SK-N-SH (cell line): ENCODE measurements at regions not wholly inside any gene's neighbourhood (a gene's known extent, or its start where the extent isn't known, plus 50 kb on each side); places are given as distances from the start of the nearest gene placed in this dataset.

Experiments used
- EP300 ChIP-seq, 2 experiments: IDR thresholded peaks; 2 replicates each; pipeline versions ENCODE4 v1.4.0 to v1.6.1; 2012; ENCODE audit warnings: borderline replicate concordance in 1 of 2, low read depth in 1 of 2, low read length in 1 of 2
- POLR2AphosphoS5 ChIP-seq: IDR thresholded peaks from 2 replicates; pipeline ENCODE4 v1.6.1; 2012; ENCODE audit warnings: low read depth, low read length
- SIN3A ChIP-seq: IDR thresholded peaks from 2 replicates; pipeline ENCODE4 v1.6.1; 2012; ENCODE audit warnings: low read depth, mild to moderate bottlenecking, low read length, moderate library complexity, borderline replicate concordance
- TF ChIP-seq, protein P1 (sequence below): IDR thresholded peaks from 2 replicates; pipeline ENCODE4 v1.6.1; 2012; ENCODE audit warnings: mild to moderate bottlenecking, low read depth, low read length, moderate library complexity
- TF ChIP-seq, protein P2 (sequence below): fragments of 150-350 bp; IDR thresholded peaks from 2 replicates; pipeline ENCODE4 v1.6.1; 2017; ENCODE audit warnings: antibody characterized with exemption, low read length, low read depth, borderline replicate concordance
- TF ChIP-seq, protein P3 (sequence below): fragments of 200-600 bp; sonication (generic); IDR thresholded peaks from 2 replicates; pipeline ENCODE4 v1.6.1; 2017; ENCODE audit warnings: antibody characterized with exemption, mild to moderate bottlenecking, moderate library complexity

DNA sequence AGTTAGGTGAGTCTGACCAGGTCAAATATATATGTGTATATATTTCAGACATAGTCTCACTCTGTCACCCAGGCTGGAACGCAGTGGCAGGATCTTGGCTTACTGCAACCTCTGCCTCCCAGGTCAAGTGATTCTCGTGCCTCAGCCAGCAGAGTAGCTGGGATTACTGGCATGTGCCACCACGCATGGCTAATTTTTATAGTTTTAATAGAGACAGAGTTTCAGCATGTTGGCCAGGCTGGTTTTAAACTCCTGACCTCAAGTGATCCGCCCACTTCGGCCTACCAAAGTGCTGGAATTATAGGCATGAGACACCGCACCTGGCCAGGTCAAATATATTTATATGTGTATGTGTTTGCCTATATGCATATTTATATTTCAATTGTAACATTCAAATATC is 581.5 kb upstream of the B3GALT2 start:
- no peak for TF ChIP-seq POLR2AphosphoS5
- TF ChIP-seq, protein P1, sequence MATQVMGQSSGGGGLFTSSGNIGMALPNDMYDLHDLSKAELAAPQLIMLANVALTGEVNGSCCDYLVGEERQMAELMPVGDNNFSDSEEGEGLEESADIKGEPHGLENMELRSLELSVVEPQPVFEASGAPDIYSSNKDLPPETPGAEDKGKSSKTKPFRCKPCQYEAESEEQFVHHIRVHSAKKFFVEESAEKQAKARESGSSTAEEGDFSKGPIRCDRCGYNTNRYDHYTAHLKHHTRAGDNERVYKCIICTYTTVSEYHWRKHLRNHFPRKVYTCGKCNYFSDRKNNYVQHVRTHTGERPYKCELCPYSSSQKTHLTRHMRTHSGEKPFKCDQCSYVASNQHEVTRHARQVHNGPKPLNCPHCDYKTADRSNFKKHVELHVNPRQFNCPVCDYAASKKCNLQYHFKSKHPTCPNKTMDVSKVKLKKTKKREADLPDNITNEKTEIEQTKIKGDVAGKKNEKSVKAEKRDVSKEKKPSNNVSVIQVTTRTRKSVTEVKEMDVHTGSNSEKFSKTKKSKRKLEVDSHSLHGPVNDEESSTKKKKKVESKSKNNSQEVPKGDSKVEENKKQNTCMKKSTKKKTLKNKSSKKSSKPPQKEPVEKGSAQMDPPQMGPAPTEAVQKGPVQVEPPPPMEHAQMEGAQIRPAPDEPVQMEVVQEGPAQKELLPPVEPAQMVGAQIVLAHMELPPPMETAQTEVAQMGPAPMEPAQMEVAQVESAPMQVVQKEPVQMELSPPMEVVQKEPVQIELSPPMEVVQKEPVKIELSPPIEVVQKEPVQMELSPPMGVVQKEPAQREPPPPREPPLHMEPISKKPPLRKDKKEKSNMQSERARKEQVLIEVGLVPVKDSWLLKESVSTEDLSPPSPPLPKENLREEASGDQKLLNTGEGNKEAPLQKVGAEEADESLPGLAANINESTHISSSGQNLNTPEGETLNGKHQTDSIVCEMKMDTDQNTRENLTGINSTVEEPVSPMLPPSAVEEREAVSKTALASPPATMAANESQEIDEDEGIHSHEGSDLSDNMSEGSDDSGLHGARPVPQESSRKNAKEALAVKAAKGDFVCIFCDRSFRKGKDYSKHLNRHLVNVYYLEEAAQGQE, result no peak
- TF ChIP-seq, protein P2, sequence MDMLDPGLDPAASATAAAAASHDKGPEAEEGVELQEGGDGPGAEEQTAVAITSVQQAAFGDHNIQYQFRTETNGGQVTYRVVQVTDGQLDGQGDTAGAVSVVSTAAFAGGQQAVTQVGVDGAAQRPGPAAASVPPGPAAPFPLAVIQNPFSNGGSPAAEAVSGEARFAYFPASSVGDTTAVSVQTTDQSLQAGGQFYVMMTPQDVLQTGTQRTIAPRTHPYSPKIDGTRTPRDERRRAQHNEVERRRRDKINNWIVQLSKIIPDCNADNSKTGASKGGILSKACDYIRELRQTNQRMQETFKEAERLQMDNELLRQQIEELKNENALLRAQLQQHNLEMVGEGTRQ, result no peak
- TF ChIP-seq, protein P3, sequence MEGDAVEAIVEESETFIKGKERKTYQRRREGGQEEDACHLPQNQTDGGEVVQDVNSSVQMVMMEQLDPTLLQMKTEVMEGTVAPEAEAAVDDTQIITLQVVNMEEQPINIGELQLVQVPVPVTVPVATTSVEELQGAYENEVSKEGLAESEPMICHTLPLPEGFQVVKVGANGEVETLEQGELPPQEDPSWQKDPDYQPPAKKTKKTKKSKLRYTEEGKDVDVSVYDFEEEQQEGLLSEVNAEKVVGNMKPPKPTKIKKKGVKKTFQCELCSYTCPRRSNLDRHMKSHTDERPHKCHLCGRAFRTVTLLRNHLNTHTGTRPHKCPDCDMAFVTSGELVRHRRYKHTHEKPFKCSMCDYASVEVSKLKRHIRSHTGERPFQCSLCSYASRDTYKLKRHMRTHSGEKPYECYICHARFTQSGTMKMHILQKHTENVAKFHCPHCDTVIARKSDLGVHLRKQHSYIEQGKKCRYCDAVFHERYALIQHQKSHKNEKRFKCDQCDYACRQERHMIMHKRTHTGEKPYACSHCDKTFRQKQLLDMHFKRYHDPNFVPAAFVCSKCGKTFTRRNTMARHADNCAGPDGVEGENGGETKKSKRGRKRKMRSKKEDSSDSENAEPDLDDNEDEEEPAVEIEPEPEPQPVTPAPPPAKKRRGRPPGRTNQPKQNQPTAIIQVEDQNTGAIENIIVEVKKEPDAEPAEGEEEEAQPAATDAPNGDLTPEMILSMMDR, result no peak
- TF ChIP-seq EP300 (IDR thresholded peaks at IDR 0.05; ENCODE audit: borderline replicate concordance in 1 of 2, low read depth in 1 of 2, low read length in 1 of 2), result no peak
- TF ChIP-seq SIN3A, result no peak
